GM10248 (cell line): ENCODE measurements at regions not wholly inside any gene's neighbourhood (a gene's known extent, or its start where the extent isn't known, plus 50 kb on each side); places are given as distances from the start of the nearest gene placed in this dataset.

Source experiments
- CTCF ChIA-PET: fragments of 300-600 bp; sonication (Branson Sonifier 250); formaldehyde crosslinking; extraction: SDS; loops from one replicate; lab custom pipeline; 2021; ENCODE audit warnings: antibody characterized with exemption; lab: Yijun Ruan, JAX
- POLR2A ChIA-PET: fragments of 350-650 bp; sonication (Branson Sonifier 250); formaldehyde crosslinking; extraction: SDS; loops from one replicate; lab custom pipeline; 2020; ENCODE audit warnings: antibody characterized with exemption; lab: Yijun Ruan, JAX
- DNase-seq: peaks from one replicate; pipeline ENCODE4 v3.0.0; 2012; ENCODE audit errors: extremely low spot score
- CTCF ChIP-seq: IDR thresholded peaks from 2 replicates; pipeline ENCODE4 v1.5.1; 2012; ENCODE audit warnings: mild to moderate bottlenecking, low read depth; ENCODE audit errors: extremely low read depth, missing control alignments, control extremely low read depth

- TF ChIP-seq CTCF = no peak
- POLR2A ChIA-PET = interaction anchor here (0.6 kb wide), 1 partner anchor 11 kb away, joined by 5 read pairs; no protein-coding TSS in a partner anchor
Measured at GRCh38 chr2:126793885-126794613, 104.6 kb upstream of the TEX51 start.

GRCh38 chr2:126795656-126796055 lies 103.0 kb upstream of the TEX51 start:
- ChIA-PET POLR2A (no interaction called here), CTCF (interaction anchor here (1.4 kb wide), 1 partner anchor 19 kb away, joined by 4 read pairs; no protein-coding TSS in a partner anchor)
- DNase-seq = no peak
- TF ChIP-seq CTCF = no peak

More at GRCh38 chr2:126793885-126794613, 104.6 kb upstream of the TEX51 start:
- no peak for DNase-seq
- CTCF ChIA-PET = interaction anchor here (1.7 to 3.1 kb wide), 3 partner anchors 8 to 17 kb away, joined by 4 to 10 read pairs (median 4); no protein-coding TSS in a partner anchor

GRCh38 chr2:126796931-126797621 lies 101.6 kb upstream of the TEX51 start:
- CTCF ChIA-PET = interaction anchor here (1.4 kb wide), 1 partner anchor 20 kb away, joined by 4 read pairs; no protein-coding TSS in a partner anchor

GRCh38 chr2:126797622-126798275 lies 100.9 kb upstream of the TEX51 start:
- no peak for DNase-seq
- TF ChIP-seq CTCF = no peak
- POLR2A ChIA-PET = no interaction called here
- CTCF ChIA-PET = no interaction called here

More at GRCh38 chr2:126796931-126797621, 101.6 kb upstream of the TEX51 start:
- no peak for DNase-seq
- no peak for TF ChIP-seq CTCF
- POLR2A ChIA-PET = no interaction called here

GRCh38 chr2:126798276-126799140 lies 100.2 kb upstream of the TEX51 start:
- DNase-seq = no peak
- CTCF ChIA-PET = interaction anchor here (1.5 kb wide), 1 partner anchor 9 kb away, joined by 3 read pairs; no protein-coding TSS in a partner anchor
- POLR2A ChIA-PET = no interaction called here
- no peak for TF ChIP-seq CTCF
